ENCODE measurements at regions not wholly inside any gene's neighbourhood (a gene's known extent, or its start where the extent isn't known, plus 50 kb on each side); places are given as distances from the start of the nearest gene placed in this dataset.

- TF ChIP-seq, protein P1, sequence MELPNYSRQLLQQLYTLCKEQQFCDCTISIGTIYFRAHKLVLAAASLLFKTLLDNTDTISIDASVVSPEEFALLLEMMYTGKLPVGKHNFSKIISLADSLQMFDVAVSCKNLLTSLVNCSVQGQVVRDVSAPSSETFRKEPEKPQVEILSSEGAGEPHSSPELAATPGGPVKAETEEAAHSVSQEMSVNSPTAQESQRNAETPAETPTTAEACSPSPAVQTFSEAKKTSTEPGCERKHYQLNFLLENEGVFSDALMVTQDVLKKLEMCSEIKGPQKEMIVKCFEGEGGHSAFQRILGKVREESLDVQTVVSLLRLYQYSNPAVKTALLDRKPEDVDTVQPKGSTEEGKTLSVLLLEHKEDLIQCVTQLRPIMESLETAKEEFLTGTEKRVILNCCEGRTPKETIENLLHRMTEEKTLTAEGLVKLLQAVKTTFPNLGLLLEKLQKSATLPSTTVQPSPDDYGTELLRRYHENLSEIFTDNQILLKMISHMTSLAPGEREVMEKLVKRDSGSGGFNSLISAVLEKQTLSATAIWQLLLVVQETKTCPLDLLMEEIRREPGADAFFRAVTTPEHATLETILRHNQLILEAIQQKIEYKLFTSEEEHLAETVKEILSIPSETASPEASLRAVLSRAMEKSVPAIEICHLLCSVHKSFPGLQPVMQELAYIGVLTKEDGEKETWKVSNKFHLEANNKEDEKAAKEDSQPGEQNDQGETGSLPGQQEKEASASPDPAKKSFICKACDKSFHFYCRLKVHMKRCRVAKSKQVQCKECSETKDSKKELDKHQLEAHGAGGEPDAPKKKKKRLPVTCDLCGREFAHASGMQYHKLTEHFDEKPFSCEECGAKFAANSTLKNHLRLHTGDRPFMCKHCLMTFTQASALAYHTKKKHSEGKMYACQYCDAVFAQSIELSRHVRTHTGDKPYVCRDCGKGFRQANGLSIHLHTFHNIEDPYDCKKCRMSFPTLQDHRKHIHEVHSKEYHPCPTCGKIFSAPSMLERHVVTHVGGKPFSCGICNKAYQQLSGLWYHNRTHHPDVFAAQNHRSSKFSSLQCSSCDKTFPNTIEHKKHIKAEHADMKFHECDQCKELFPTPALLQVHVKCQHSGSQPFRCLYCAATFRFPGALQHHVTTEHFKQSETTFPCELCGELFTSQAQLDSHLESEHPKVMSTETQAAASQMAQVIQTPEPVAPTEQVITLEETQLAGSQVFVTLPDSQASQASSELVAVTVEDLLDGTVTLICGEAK (IDR thresholded peaks at IDR 0.05), result no peak
- TF ChIP-seq, protein P1 (CRISPR knock-in tag; IDR thresholded peaks at IDR 0.05), result no peak
- no peak for TF ChIP-seq U2AF1 (optimal IDR thresholded peaks at IDR 0.05; ENCODE audit: low read depth, low read length)
- no peak for TF ChIP-seq ZNF546 (CRISPR knock-in tag; conservative IDR thresholded peaks at IDR 0.05)
Measured at GRCh38 chr15:95556225-95556624, 774.3 kb upstream of the NR2F2 start (continued).

- no peak overlapping the region for H3K4me2 ChIP-seq (ENCODE audit: low read depth, low read length)
- 12% methylated on average over 6 of the region's 6 CpGs for WGBS (ENCODE audit: low lambda C conversion rate)
- H3K4me1 ChIP-seq (ENCODE audit: insufficient read depth, low read length), result no peaks in the 10 kb centered on the region
- no peak for DNase-seq (ENCODE audit: low spot score)
- intact Hi-C loops (cut with micrococcal nuclease; ENCODE audit: unreplicated experiment), result no loop called here
- BruUV-seq (replicated peaks), result no TSS peak
- H3K79me2 ChIP-seq (ENCODE audit: insufficient read depth, low read length), result no peaks in the 10 kb centered on the region
- no peaks in the 10 kb centered on the region for H4K20me1 ChIP-seq (ENCODE audit: insufficient read depth, low read length)
- peaks cover 39% of the 10 kb centered on the region for H3K9me3 ChIP-seq (ENCODE audit: low read length)
- CTCF ChIA-PET (ENCODE audit: low intra/inter-chr PET ratio, low total read pairs), result no interaction called here
- no peaks in the 10 kb centered on the region for H3K27me3 ChIP-seq (ENCODE audit: control insufficient read depth in 1 of 2, insufficient read depth in 2 of 2, low read length in 2 of 2)
- H3K4me3 ChIP-seq (replicated peaks in 1 of 3; ENCODE audit: insufficient read depth in 1 of 3, low read depth in 2 of 3, low read length in 3 of 3), result no peak overlapping the region
- H3K27ac ChIP-seq (ENCODE audit: extremely low read length, insufficient read depth, low read length), result no peak overlapping the region
- H2AFZ ChIP-seq (ENCODE audit: low read length), result no peak overlapping the region
- no peak for ATAC-seq
- H3K36me3 ChIP-seq (replicated peaks in 1 of 2; ENCODE audit: control insufficient read depth in 1 of 2, insufficient read depth in 2 of 2, low read length in 2 of 2), result no peaks in the 10 kb centered on the region
- no peak for FAIRE-seq
- in situ Hi-C loops (cut with HindIII; ENCODE audit: extremely low pct_ligation_motif_present, low pct_unique_long_range_greater_than_20kb), result no loop called here
- POLR2A ChIA-PET, result no interaction called here
- no peak overlapping the region for H3K9ac ChIP-seq (ENCODE audit: insufficient read depth, low read depth, low read length)
- TF ChIP-seq KDM5A (IDR thresholded peaks at IDR 0.05; ENCODE audit: borderline replicate concordance, low read length) (no peak), PAWR (CRISPR knock-in tag; IDR thresholded peaks at IDR 0.05; ENCODE audit: borderline replicate concordance) (no peak), JARID2 (CRISPR knock-in tag; IDR thresholded peaks at IDR 0.05; ENCODE audit: insufficient replicate concordance) (no peak), TBX3 (IDR thresholded peaks at IDR 0.05; ENCODE audit: borderline replicate concordance) (no peak)
- TF ChIP-seq, protein P2, sequence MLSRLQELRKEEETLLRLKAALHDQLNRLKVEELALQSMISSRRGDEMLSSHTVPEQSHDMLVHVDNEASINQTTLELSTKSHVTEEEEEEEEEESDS (CRISPR knock-in tag; IDR thresholded peaks at IDR 0.05; ENCODE audit: borderline replicate concordance), result no peak
Measured at GRCh38 chr15:95556866-95557225, 773.7 kb upstream of the NR2F2 start.
